OCI-M2 (cell line): ENCODE measurements at regions not wholly inside any gene's neighbourhood (a gene's known extent, or its start where the extent isn't known, plus 50 kb on each side); places are given as distances from the start of the nearest gene placed in this dataset.
"Not testable (repeated sequence)": the region's sequence is repeated elsewhere in the genome, so short reads cannot be mapped to it uniquely, and the experiment has no call there.

Experiments
- DNase-seq: peaks from one replicate; lab custom pipeline; 2025; ENCODE audit not compliant: unreplicated experiment; lab: John Stamatoyannopoulos, UW

GRCh38 chr7:112668561-112668960 is 121.6 kb downstream of the TMEM168 start:
- DNase-seq, result no peak

DNA sequence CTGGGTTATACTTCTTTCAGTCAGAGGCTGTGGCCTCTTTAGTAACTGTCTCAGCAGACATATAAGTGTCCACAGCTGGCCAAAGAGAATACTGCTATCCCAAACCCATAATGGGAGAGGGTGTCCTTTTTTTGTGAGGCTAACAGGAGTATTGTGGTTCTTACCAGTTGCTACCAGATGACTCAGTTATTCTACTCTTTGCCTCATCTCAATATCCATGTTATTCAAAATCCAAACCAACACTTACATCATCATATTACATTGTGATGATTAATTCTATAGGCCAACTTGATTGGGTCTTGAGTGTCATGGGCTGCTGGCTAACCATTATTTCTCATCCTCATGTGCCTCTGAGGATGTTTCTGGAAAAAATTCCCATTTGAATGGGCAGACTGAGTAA is 120.9 kb downstream of the TMEM168 start:
- no peak for DNase-seq

GRCh38 chr7:112670193-112670592 is 120.0 kb downstream of the TMEM168 start:
- no peak for DNase-seq

- no peak for DNase-seq
Measured at GRCh38 chr7:112678626-112679025, 111.6 kb downstream of the TMEM168 start.

DNA sequence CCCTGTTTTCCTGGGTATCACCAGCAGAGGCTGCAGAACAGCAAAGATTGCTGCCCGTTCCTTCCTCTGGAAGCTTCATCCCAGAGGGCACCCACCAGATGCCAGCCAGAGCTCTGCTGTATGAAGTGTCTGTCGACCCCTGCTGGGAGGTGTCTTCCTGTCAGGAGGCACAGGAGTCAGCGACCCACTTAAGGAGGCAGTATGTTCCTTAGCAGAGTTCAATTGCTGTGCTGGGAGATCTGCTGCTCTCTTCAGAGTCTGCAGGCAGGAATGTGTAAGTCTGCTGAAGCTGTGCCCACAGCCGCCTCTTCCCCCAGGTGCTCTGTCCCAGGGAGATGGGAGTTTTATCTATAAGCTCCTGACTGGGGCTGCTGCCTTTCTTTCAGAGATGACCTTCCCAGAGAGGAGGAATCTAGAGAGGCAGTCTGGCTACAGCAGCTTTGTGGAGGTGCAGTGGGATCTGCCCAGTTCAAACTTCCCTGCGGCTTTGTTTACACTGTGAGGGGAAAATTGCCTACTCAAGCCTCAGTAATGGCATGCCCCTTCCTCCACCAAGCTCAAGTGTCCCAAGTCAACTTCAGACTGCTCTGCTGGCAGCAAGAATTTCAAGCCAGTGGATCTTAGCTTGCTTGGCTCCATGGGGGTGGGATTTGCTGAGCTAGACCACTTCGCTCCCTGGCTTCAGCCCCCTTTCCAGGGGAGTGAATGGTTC is 100.6 kb downstream of the TMEM168 start:
- DNase-seq, result not testable (repeated sequence)

GRCh38 chr7:112692333-112692732 is 97.9 kb downstream of the TMEM168 start:
- DNase-seq, result no peak

DNA sequence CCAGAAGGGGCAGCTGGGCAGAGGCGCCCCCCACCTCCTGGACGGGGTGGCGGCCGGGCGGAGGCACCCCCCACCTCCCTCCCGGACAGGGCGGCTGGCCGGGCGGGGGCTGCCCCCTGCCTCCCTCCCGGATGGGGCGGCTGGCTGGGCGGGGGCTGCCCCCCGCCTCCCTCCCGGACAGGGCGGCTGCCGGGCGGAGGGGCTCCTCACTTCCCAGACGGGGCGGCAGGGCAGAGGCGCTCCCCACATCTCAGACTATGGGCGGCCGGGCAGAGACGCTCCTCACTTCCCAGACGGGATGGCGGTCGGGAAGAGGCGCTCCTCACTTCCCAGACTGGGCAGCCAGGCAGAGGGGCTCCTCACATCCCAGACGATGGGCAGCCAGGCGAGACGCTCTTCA is 93.0 kb downstream of the TMEM168 start:
- not testable (repeated sequence) for DNase-seq

- no peak for DNase-seq
Measured at GRCh38 chr7:112699725-112700513, 90.3 kb downstream of the TMEM168 start.

DNA sequence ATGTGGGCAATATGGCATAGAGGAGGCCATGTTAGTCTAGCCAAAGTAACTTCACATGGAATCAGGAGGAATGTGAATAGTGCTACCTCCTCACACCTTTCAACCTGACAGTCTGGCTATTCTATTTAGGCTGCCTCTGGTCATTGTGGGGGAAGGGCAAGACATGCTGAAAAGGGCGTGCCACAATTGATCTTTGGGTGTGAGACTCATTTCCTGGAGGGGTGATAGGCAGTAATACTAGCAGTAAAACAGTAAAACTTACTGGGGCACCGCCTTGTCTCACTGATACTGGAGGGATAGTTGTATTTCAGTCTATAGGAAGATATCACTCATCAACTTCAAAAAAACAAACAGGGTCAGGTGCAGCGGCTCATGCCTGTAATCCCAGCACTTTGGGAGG is 88.7 kb downstream of the TMEM168 start:
- no peak for DNase-seq

- DNase-seq, result no peak
Measured at GRCh38 chr7:112707655-112708054, 82.5 kb downstream of the TMEM168 start.

GRCh38 chr7:112708236-112708635 is 82.0 kb downstream of the TMEM168 start:
- no peak for DNase-seq
